ENCODE measurements at regions not wholly inside any gene's neighbourhood (a gene's known extent, or its start where the extent isn't known, plus 50 kb on each side); places are given as distances from the start of the nearest gene placed in this dataset.
"Not testable (repeated sequence)": the region's sequence is repeated elsewhere in the genome, so short reads cannot be mapped to it uniquely, and the experiment has no call there.

- DNase-seq = no peak
- H3K27ac ChIP-seq (ENCODE audit: low read length) = no peak overlapping the region
- no peaks in the 10 kb centered on the region for H3K27me3 ChIP-seq (ENCODE audit: control insufficient read depth, insufficient read depth, low read length)
- no peaks in the 10 kb centered on the region for H3K4me1 ChIP-seq (ENCODE audit: control insufficient read depth, insufficient read depth, low read length)
- peaks cover 11% of the 10 kb centered on the region for H3K9me3 ChIP-seq (replicated peaks; ENCODE audit: control insufficient read depth, low read depth, low read length)
- no peaks in the 10 kb centered on the region for H3K36me3 ChIP-seq (ENCODE audit: control insufficient read depth, insufficient read depth, low read length)
- no peak overlapping the region for H3K4me3 ChIP-seq (ENCODE audit: low read length)
- 94% methylated on average over 24 of the region's 25 CpGs for WGBS (ENCODE audit: insufficient coverage)
These were observed 884.8 kb upstream of the LRRC4C start for GRCh38 chr11:42344204-42344792.

GRCh38 chr11:42345933-42346332, 886.5 kb upstream of the LRRC4C start:
- Histone ChIP-seq H3K9me3 (replicated peaks; ENCODE audit: control insufficient read depth, low read depth, low read length) (peaks cover 5% of the 10 kb centered on the region), H3K27ac (ENCODE audit: low read length) (no peak overlapping the region), H3K27me3 (ENCODE audit: control insufficient read depth, insufficient read depth, low read length) (no peaks in the 10 kb centered on the region), H3K36me3 (ENCODE audit: control insufficient read depth, insufficient read depth, low read length) (no peaks in the 10 kb centered on the region), H3K4me1 (ENCODE audit: control insufficient read depth, insufficient read depth, low read length) (no peaks in the 10 kb centered on the region), H3K4me3 (ENCODE audit: low read length) (no peak overlapping the region)
- no peak for DNase-seq

- no peaks in the 10 kb centered on the region for H3K36me3 ChIP-seq (ENCODE audit: control insufficient read depth, insufficient read depth, low read length)
- no CpG with 5 or more reads among the region's 2 CpGs for WGBS (ENCODE audit: insufficient coverage)
- H3K4me1 ChIP-seq (ENCODE audit: control insufficient read depth, insufficient read depth, low read length) = no peaks in the 10 kb centered on the region
- no peak overlapping the region for H3K4me3 ChIP-seq (ENCODE audit: low read length)
- H3K27ac ChIP-seq (ENCODE audit: low read length) = no peak overlapping the region
- no peak for DNase-seq
- peaks cover 2% of the 10 kb centered on the region for H3K9me3 ChIP-seq (replicated peaks; ENCODE audit: control insufficient read depth, low read depth, low read length)
- H3K27me3 ChIP-seq (ENCODE audit: control insufficient read depth, insufficient read depth, low read length) = no peaks in the 10 kb centered on the region
These were observed 904.2 kb upstream of the LRRC4C start for GRCh38 chr11:42363701-42364100.

- peaks cover 11% of the 10 kb centered on the region for H3K9me3 ChIP-seq (replicated peaks; ENCODE audit: control insufficient read depth, low read depth, low read length)
- H3K27me3 ChIP-seq (ENCODE audit: control insufficient read depth, insufficient read depth, low read length) = no peaks in the 10 kb centered on the region
- no peak overlapping the region for H3K27ac ChIP-seq (ENCODE audit: low read length)
These were observed 921.7 kb upstream of the API5 start for GRCh38 chr11:42390116-42390515.

GRCh38 chr11:42397483-42397882, 914.3 kb upstream of the API5 start:
- H3K27ac ChIP-seq (ENCODE audit: low read length) = no peak overlapping the region
- peaks cover 5% of the 10 kb centered on the region for H3K9me3 ChIP-seq (replicated peaks; ENCODE audit: control insufficient read depth, low read depth, low read length)
- no peaks in the 10 kb centered on the region for H3K27me3 ChIP-seq (ENCODE audit: control insufficient read depth, insufficient read depth, low read length)
- H3K4me3 ChIP-seq (ENCODE audit: low read length) = no peak overlapping the region
- no peak for DNase-seq
- H3K4me1 ChIP-seq (ENCODE audit: control insufficient read depth, insufficient read depth, low read length) = no peaks in the 10 kb centered on the region
- no peaks in the 10 kb centered on the region for H3K36me3 ChIP-seq (ENCODE audit: control insufficient read depth, insufficient read depth, low read length)

More at GRCh38 chr11:42390116-42390515, 921.7 kb upstream of the API5 start:
- no peak for DNase-seq
- no peaks in the 10 kb centered on the region for H3K4me1 ChIP-seq (ENCODE audit: control insufficient read depth, insufficient read depth, low read length)
- H3K36me3 ChIP-seq (ENCODE audit: control insufficient read depth, insufficient read depth, low read length) = no peaks in the 10 kb centered on the region
- H3K4me3 ChIP-seq (ENCODE audit: low read length) = no peak overlapping the region

DNA sequence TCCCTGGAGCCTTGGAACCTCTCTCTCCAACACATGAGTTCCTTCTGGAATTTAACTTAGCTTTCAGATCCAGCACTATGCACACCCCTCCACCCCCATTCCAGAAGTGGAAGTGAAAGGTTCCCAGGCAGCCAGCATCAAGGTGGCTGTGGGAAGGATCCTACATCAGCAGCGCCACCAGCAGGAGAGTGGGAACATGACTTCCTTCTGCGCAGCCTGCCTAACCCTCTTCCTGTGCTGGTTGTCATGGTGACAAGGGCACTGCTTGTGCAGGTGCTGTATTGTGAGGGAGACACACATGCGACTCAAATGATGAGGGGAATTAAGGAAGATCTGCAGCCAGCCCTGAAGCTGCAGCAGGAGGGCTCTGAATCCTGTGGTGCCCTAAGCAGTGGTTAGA, 904.5 kb upstream of the API5 start:
- 23% methylated on average over 2 of the region's 3 CpGs for WGBS (ENCODE audit: insufficient coverage)
- Histone ChIP-seq H3K27ac (ENCODE audit: low read length) (no peak overlapping the region), H3K36me3 (ENCODE audit: control insufficient read depth, insufficient read depth, low read length) (no peaks in the 10 kb centered on the region), H3K27me3 (ENCODE audit: control insufficient read depth, insufficient read depth, low read length) (no peaks in the 10 kb centered on the region), H3K4me3 (ENCODE audit: low read length) (no peak overlapping the region), H3K9me3 (replicated peaks; ENCODE audit: control insufficient read depth, low read depth, low read length) (no peaks in the 10 kb centered on the region), H3K4me1 (ENCODE audit: control insufficient read depth, insufficient read depth, low read length) (no peaks in the 10 kb centered on the region)
- peak; percentile 51 for DNase-seq

GRCh38 chr11:42410251-42410955, 901.4 kb upstream of the API5 start:
- DNase-seq = no peak
- Histone ChIP-seq H3K27me3 (ENCODE audit: control insufficient read depth, insufficient read depth, low read length) (no peaks in the 10 kb centered on the region), H3K9me3 (replicated peaks; ENCODE audit: control insufficient read depth, low read depth, low read length) (no peaks in the 10 kb centered on the region), H3K4me3 (ENCODE audit: low read length) (no peak overlapping the region), H3K36me3 (ENCODE audit: control insufficient read depth, insufficient read depth, low read length) (no peaks in the 10 kb centered on the region), H3K27ac (ENCODE audit: low read length) (no peak overlapping the region), H3K4me1 (ENCODE audit: control insufficient read depth, insufficient read depth, low read length) (no peaks in the 10 kb centered on the region)
- WGBS (ENCODE audit: insufficient coverage) = no CpG with 5 or more reads among the region's 6 CpGs

DNA sequence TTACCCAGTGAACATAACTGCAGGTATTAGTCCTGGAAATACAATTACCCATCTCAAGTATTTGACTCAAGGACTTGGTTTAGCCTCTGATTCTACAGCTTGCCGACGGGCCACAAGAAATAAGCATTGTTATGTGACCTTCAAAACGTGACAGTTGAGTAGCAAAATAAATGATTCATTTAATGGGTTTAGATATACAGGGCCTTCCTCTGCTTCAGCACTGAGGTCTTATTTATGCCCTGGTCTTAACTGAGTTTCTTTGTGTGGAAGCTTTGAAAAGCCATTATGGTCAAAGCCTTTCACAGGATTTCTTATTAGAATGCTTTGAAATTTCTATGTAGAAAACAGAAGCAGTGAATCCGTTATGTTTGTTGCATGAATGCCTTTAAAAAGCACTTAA, 899.2 kb upstream of the API5 start:
- no peak overlapping the region for H3K4me3 ChIP-seq (ENCODE audit: low read length)
- H3K4me1 ChIP-seq (ENCODE audit: control insufficient read depth, insufficient read depth, low read length) = no peaks in the 10 kb centered on the region
- WGBS (ENCODE audit: insufficient coverage) = 33% methylated on average over 3 of the region's 4 CpGs
- H3K9me3 ChIP-seq (replicated peaks; ENCODE audit: control insufficient read depth, low read depth, low read length) = no peaks in the 10 kb centered on the region
- H3K27ac ChIP-seq (ENCODE audit: low read length) = no peak overlapping the region
- no peaks in the 10 kb centered on the region for H3K27me3 ChIP-seq (ENCODE audit: control insufficient read depth, insufficient read depth, low read length)
- no peaks in the 10 kb centered on the region for H3K36me3 ChIP-seq (ENCODE audit: control insufficient read depth, insufficient read depth, low read length)
- DNase-seq = no peak

DNA sequence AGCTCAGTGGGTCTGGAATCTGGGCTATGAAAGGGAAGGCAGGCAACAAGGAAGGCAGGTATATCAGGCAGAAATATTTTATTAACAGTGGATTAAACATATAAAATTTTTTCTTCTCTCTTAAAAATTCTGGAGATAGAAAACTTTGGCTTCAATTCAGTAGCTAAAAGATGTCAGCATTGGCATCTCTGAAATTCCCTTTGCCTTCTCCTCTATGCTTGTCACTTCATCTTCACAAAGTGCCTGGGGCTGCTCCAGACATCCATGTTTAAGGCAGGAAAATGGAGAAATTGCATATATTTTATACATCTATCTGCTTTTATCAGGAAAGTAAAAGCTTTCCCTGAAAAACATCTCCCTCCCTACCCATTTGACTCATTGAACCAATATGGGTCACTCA, 894.1 kb upstream of the API5 start:
- no peak overlapping the region for H3K27ac ChIP-seq (ENCODE audit: low read length)
- DNase-seq = no peak
- H3K36me3 ChIP-seq (ENCODE audit: control insufficient read depth, insufficient read depth, low read length) = no peaks in the 10 kb centered on the region
- no peak overlapping the region for H3K4me3 ChIP-seq (ENCODE audit: low read length)
- no peaks in the 10 kb centered on the region for H3K4me1 ChIP-seq (ENCODE audit: control insufficient read depth, insufficient read depth, low read length)
- H3K9me3 ChIP-seq (replicated peaks; ENCODE audit: control insufficient read depth, low read depth, low read length) = no peaks in the 10 kb centered on the region
- no peaks in the 10 kb centered on the region for H3K27me3 ChIP-seq (ENCODE audit: control insufficient read depth, insufficient read depth, low read length)

DNA sequence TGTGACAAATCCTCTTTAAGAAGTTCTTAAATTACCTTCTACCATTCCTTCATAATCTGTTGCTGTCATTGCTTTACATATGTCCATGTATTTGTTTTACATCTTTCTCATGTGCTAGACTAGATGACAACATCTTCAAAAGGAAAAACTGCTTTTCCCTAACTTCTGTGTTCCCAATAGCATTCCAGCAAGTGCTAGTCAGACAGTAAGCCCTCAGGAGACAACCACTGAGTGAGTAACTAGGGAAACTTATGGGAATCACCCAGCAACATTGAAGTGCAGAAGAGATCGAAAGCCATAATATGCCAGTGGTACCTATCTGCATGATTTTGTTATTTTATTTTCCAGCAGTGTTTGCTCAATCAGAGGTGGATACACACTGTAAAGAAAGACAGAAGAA, 889.7 kb upstream of the API5 start:
- Histone ChIP-seq H3K4me1 (ENCODE audit: control insufficient read depth, insufficient read depth, low read length) (no peaks in the 10 kb centered on the region), H3K9me3 (replicated peaks; ENCODE audit: control insufficient read depth, low read depth, low read length) (no peaks in the 10 kb centered on the region), H3K36me3 (ENCODE audit: control insufficient read depth, insufficient read depth, low read length) (no peaks in the 10 kb centered on the region), H3K27me3 (ENCODE audit: control insufficient read depth, insufficient read depth, low read length) (no peaks in the 10 kb centered on the region), H3K4me3 (ENCODE audit: low read length) (no peak overlapping the region), H3K27ac (ENCODE audit: low read length) (no peak overlapping the region)
- no peak for DNase-seq
- WGBS (ENCODE audit: insufficient coverage) = 100% methylated on average over 1 of the region's 1 CpG

DNA sequence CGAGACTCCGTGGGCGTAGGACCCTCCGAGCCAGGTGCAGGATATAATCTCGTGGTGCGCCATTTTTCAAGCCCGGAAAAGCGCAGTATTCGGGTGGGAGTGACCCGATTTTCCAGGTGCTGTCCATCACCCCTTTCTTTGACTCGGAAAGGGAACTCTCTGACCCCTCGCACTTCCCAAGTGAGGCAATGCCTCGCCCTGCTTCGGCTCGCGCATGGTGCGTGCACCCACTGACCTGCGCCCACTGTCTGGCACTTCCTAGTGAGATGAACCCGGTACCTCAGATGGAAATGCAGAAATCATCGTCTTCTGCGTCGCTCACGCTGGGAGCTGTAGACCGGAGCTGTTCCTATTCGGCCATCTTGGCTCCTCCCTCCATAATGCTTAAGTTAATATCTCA, 876.9 kb upstream of the API5 start:
- WGBS (ENCODE audit: insufficient coverage) = 95% methylated on average over 18 of the region's 25 CpGs
- not testable (repeated sequence) for H3K4me3 ChIP-seq (ENCODE audit: low read length); H3K9me3 ChIP-seq (replicated peaks; ENCODE audit: control insufficient read depth, low read depth, low read length)

More for the DNA sequence above, 876.9 kb upstream of the API5 start:
- H3K4me1 ChIP-seq (ENCODE audit: control insufficient read depth, insufficient read depth, low read length); DNase-seq; H3K27ac ChIP-seq (ENCODE audit: low read length); H3K27me3 ChIP-seq (ENCODE audit: control insufficient read depth, insufficient read depth, low read length); H3K36me3 ChIP-seq (ENCODE audit: control insufficient read depth, insufficient read depth, low read length): not testable (repeated sequence)

All from muscle of leg (tissue), 3 donors.